CD4-positive, alpha-beta memory T cell (primary cell): ENCODE measurements at regions not wholly inside any gene's neighbourhood (a gene's known extent, or its start where the extent isn't known, plus 50 kb on each side); places are given as distances from the start of the nearest gene placed in this dataset.

Experiments used
- CTCF ChIA-PET: fragments of 350-600 bp; sonication (Branson Sonifier 250); formaldehyde crosslinking; loops from one replicate; lab custom pipeline; 2021; ENCODE audit warnings: inconsistent platforms; ENCODE audit not compliant: partially characterized antibody; lab: Charles Lee
- POLR2A ChIA-PET: fragments of 350-600 bp; sonication (Branson Sonifier 250); formaldehyde crosslinking; loops from one replicate; lab custom pipeline; 2021; ENCODE audit not compliant: partially characterized antibody; lab: Charles Lee
- DNase-seq, 5 donors: peaks; one replicate each; pipeline versions ENCODE4 v3.0.0 to v3.0.0-alpha.2; 2020 to 2022; ENCODE audit warnings: mixed read lengths in 1 of 5
- H3K27ac ChIP-seq: one replicate; pipeline ENCODE4 v1.7.0; 2013; ENCODE audit warnings: low read depth, low read length
- H3K27me3 ChIP-seq: 2 replicates; pipeline ENCODE4 v1.7.0; 2013; ENCODE audit warnings: mild to moderate bottlenecking, low read length, moderate library complexity; ENCODE audit not compliant: insufficient read depth
- H3K36me3 ChIP-seq: 2 replicates; pipeline ENCODE4 v1.7.0; 2013; ENCODE audit warnings: mild to moderate bottlenecking, low read length, moderate library complexity; ENCODE audit not compliant: insufficient read depth
- H3K4me1 ChIP-seq: 2 replicates; pipeline ENCODE4 v1.7.0; 2013; ENCODE audit warnings: mild to moderate bottlenecking, low read length, moderate library complexity; ENCODE audit not compliant: insufficient read depth
- H3K4me3 ChIP-seq, 2 donors: one replicate each; pipeline ENCODE4 v1.7.0; 2013; ENCODE audit warnings: low read length in 2 of 2, mild to moderate bottlenecking in 1 of 2
- H3K9me3 ChIP-seq, 2 donors: one replicate each; pipeline ENCODE4 v1.7.0; 2013; ENCODE audit warnings: low read length in 2 of 2, control low read depth in 1 of 2; ENCODE audit not compliant: control insufficient read depth in 1 of 2
- H3K27ac Mint-ChIP-seq, 7 donors: one replicate each; pipeline ENCODE4 v1.8.0; 2020 to 2021; ENCODE audit warnings: mixed read lengths in 7 of 7, mild to moderate bottlenecking in 6 of 7, inconsistent platforms in 3 of 7, moderate library complexity in 3 of 7
- H3K27me3 Mint-ChIP-seq, 2 donors: one replicate each; pipeline ENCODE4 v1.8.0; 2020 to 2021; ENCODE audit warnings: mixed read lengths in 2 of 2
- H3K36me3 Mint-ChIP-seq, 2 donors: one replicate each; pipeline ENCODE4 v1.8.0; 2020 to 2021; ENCODE audit warnings: mixed read lengths in 2 of 2, inconsistent platforms in 1 of 2, mild to moderate bottlenecking in 1 of 2
- H3K4me1 Mint-ChIP-seq, 4 donors: one replicate each; pipeline ENCODE4 v1.8.0; 2020 to 2021; ENCODE audit warnings: mixed read lengths in 4 of 4, mild to moderate bottlenecking in 1 of 4
- H3K4me3 Mint-ChIP-seq, 8 donors: one replicate each; pipeline ENCODE4 v1.8.0; 2020 to 2021; ENCODE audit warnings: mixed read lengths in 8 of 8, mild to moderate bottlenecking in 7 of 8, moderate library complexity in 6 of 8, inconsistent platforms in 3 of 8
- H3K9me3 Mint-ChIP-seq, 8 donors: one replicate each; pipeline ENCODE4 v1.8.0; 2020 to 2021; ENCODE audit warnings: mixed read lengths in 8 of 8, mild to moderate bottlenecking in 5 of 8, inconsistent platforms in 3 of 8, moderate library complexity in 1 of 8
- intact Hi-C: fragments of 100-400 bp; cut with micrococcal nuclease; formaldehyde crosslinking; loops from one replicate; pipeline ENCODE4 v1.15.1; 2023

DNA sequence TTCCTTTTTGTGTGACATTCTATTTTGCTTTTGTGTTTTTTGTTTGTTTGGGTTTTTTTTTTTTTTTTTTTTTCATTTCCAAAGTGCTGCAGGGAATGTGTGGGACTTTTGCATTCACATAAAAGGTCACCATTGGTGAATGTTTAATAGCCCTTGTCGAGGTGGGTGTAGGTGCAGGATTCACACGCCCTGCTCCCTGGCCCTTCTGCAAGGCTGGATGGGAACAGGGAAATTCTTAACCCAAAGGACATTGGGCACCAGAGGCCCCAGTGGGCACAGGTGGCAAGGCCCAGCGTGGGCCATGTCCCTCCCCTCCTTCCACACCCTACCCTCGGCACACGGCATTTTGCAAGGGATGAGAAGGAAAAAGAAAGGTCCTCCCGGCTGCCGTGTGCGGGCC is 50.4 kb upstream of the NOTCH1 start:
- CTCF ChIA-PET: no interaction called here
- Histone ChIP-seq H3K27me3 (no peaks in the 10 kb centered on the region), H3K9me3 (no peaks in the 10 kb centered on the region), H3K36me3 (no peaks in the 10 kb centered on the region), H3K4me1 (no peaks in the 10 kb centered on the region), H3K27ac (no peak overlapping the region), H3K4me3 (no peak overlapping the region)
- POLR2A ChIA-PET: no interaction called here
- H3K27me3 Mint-ChIP-seq: peaks cover 3 to 14% of the 10 kb centered on the region in 2 donors
- DNase-seq: no peak
- H3K36me3 Mint-ChIP-seq: no peaks in the 10 kb centered on the region
- no peaks in the 10 kb centered on the region for H3K4me1 Mint-ChIP-seq
- H3K4me3 Mint-ChIP-seq: no peak overlapping the region
- intact Hi-C loops: no loop called here
- no peak overlapping the region for H3K27ac Mint-ChIP-seq
- H3K9me3 Mint-ChIP-seq: no peaks in the 10 kb centered on the region

DNA sequence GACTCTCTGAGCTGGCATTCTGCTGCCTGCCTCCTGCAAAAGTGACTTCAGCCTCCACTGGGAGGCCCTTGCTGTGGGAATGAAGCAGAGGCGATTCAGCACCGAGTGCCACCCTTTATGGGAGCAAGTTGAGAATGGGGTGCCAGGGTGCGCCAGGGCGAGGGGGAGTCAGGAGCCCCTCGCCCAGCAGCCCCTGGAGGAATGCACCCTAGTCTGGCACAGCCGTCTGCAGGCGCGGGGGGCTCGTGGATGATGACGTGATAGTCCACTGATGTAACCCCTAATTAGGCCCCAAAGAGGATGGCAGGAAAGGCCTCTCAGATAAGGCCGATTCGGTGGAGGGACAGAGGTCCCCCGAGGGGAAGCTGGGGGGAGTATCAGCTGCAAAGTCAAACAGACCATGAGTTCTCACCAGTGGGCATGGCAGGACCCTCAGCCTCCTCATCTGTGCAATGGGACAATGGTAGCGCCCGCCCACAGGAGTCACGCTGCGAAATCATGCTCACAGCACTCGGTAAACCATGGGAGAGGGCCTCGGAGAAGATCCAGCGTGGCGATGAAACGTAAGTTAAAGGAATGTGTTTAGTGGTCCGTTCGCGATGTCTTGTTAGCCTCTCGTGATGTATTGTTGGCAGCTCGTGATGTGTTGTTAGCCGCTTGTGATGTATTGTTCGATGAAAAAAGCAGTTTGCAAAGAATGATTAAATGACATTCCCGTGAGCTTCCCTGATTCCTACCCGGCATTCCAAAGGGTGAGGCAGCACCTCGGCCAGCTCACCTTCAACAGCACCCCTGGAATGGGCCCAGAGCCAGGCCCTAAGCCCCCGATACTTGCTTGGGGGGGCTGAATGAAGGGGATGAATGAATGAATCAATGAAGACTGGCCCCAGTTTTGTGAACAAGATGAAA is 49.7 kb upstream of the NOTCH1 start:
- H3K9me3 ChIP-seq: no peaks in the 10 kb centered on the region
- ChIA-PET CTCF (no interaction called here), POLR2A (no interaction called here)
- H3K27me3 ChIP-seq: no peaks in the 10 kb centered on the region
- no peaks in the 10 kb centered on the region for H3K36me3 ChIP-seq
- DNase-seq: peak in 1 of 5 donors; percentile 18
- H3K36me3 Mint-ChIP-seq: no peaks in the 10 kb centered on the region
- H3K27me3 Mint-ChIP-seq: peaks cover 0 to 11% of the 10 kb centered on the region in 2 donors
- H3K27ac Mint-ChIP-seq: peak overlapping the region in 1 of 7 donors; percentile 18
- no peaks in the 10 kb centered on the region for H3K4me1 Mint-ChIP-seq
- no peaks in the 10 kb centered on the region for H3K4me1 ChIP-seq
- no peak overlapping the region for H3K4me3 Mint-ChIP-seq
- intact Hi-C loops: no loop called here
- no peak overlapping the region for H3K27ac ChIP-seq
- H3K4me3 ChIP-seq: no peak overlapping the region
- H3K9me3 Mint-ChIP-seq: no peaks in the 10 kb centered on the region
